ENCODE measurements at regions not wholly inside any gene's neighbourhood (a gene's known extent, or its start where the extent isn't known, plus 50 kb on each side); places are given as distances from the start of the nearest gene placed in this dataset.
"Not testable (repeated sequence)": the region's sequence is repeated elsewhere in the genome, so short reads cannot be mapped to it uniquely, and the experiment has no call there.

GRCh38 chr2:194462883-194463282, 1194.1 kb upstream of the SLC39A10 start:
- not testable (repeated sequence) for H3K9ac ChIP-seq (ENCODE audit: low read length); H3K4ac ChIP-seq (ENCODE audit: low read depth, low read length); H4K8ac ChIP-seq (ENCODE audit: low read depth, low read length); H3K4me2 ChIP-seq (ENCODE audit: low read length); H3K18ac ChIP-seq (ENCODE audit: low read length); H2AFZ ChIP-seq (ENCODE audit: insufficient read depth, low read length, poor library complexity); H3K79me1 ChIP-seq (ENCODE audit: low read length); H2AK5ac ChIP-seq (ENCODE audit: low read length); H3K4me1 ChIP-seq (ENCODE audit: control insufficient read depth in 1 of 2, insufficient read depth in 2 of 2, low read length in 2 of 2); DNase-seq; H4K91ac ChIP-seq (ENCODE audit: low read depth, low read length); H3K27ac ChIP-seq (ENCODE audit: low read depth, low read length); H3K36me3 ChIP-seq (ENCODE audit: control insufficient read depth in 1 of 2, insufficient read depth in 2 of 2, low read length in 2 of 2); H2BK5ac ChIP-seq (ENCODE audit: low read depth, low read length, poor library complexity); H2BK12ac ChIP-seq (ENCODE audit: low read length); H3K4me3 ChIP-seq (ENCODE audit: low read depth, low read length); H2BK120ac ChIP-seq (ENCODE audit: insufficient read depth, low read length, poor library complexity); H3K27me3 ChIP-seq (ENCODE audit: insufficient read depth, low read length); H3K14ac ChIP-seq (ENCODE audit: low read length); H4K12ac ChIP-seq (ENCODE audit: low read depth, low read length); H3K79me2 ChIP-seq (ENCODE audit: control insufficient read depth, insufficient read depth, low read length, poor library complexity); H3K9me3 ChIP-seq (ENCODE audit: insufficient read depth, low read depth, low read length); H3K23ac ChIP-seq (ENCODE audit: low read length)
- no CpG with 5 or more reads among the region's 2 CpGs for WGBS (ENCODE audit: extremely low coverage, insufficient coverage, insufficient read length)

DNA sequence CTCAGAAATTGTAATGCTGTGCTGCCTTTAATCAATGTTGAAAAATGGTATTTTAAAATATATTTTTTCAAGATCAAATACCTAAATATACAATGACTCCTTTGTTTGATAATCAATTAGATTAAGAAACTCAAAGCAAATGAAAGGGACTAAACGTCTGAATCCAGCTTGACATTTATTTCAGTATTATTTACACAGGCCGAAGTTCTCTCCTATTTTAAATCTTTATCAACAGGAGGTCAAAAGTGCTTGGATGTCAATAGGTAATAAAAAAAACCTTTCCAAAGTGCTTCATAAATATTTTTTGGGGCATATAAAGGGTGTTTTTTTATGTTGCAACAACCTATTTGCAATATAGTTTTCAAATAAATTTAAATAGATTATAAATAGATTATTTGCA, 1201.7 kb upstream of the SLC39A10 start:
- Histone ChIP-seq H3K4ac (ENCODE audit: low read depth, low read length) (no peak overlapping the region), H3K9me3 (ENCODE audit: insufficient read depth, low read depth, low read length) (no peaks in the 10 kb centered on the region), H3K36me3 (ENCODE audit: control insufficient read depth in 1 of 2, insufficient read depth in 2 of 2, low read length in 2 of 2) (no peaks in the 10 kb centered on the region), H3K27me3 (ENCODE audit: insufficient read depth, low read length) (no peaks in the 10 kb centered on the region), H3K9ac (ENCODE audit: low read length) (no peak overlapping the region), H3K23ac (ENCODE audit: low read length) (no peak overlapping the region), H2BK5ac (ENCODE audit: low read depth, low read length, poor library complexity) (no peak overlapping the region), H4K91ac (ENCODE audit: low read depth, low read length) (no peak overlapping the region), H4K8ac (ENCODE audit: low read depth, low read length) (no peak overlapping the region), H2BK120ac (ENCODE audit: insufficient read depth, low read length, poor library complexity) (no peak overlapping the region), H3K4me3 (ENCODE audit: low read depth, low read length) (no peak overlapping the region), H3K14ac (ENCODE audit: low read length) (no peak overlapping the region), H4K12ac (ENCODE audit: low read depth, low read length) (no peak overlapping the region), H2BK12ac (ENCODE audit: low read length) (no peak overlapping the region), H3K18ac (ENCODE audit: low read length) (no peak overlapping the region), H2AFZ (ENCODE audit: insufficient read depth, low read length, poor library complexity) (no peak overlapping the region), H3K79me2 (ENCODE audit: control insufficient read depth, insufficient read depth, low read length, poor library complexity) (no peaks in the 10 kb centered on the region), H3K4me1 (ENCODE audit: control insufficient read depth in 1 of 2, insufficient read depth in 2 of 2, low read length in 2 of 2) (no peaks in the 10 kb centered on the region), H2AK5ac (ENCODE audit: low read length) (no peak overlapping the region), H3K79me1 (ENCODE audit: low read length) (no peaks in the 10 kb centered on the region), H3K27ac (ENCODE audit: low read depth, low read length) (no peak overlapping the region), H3K4me2 (ENCODE audit: low read length) (no peak overlapping the region)
- no peak for DNase-seq
- WGBS (ENCODE audit: extremely low coverage, insufficient coverage, insufficient read length) = no CpG with 5 or more reads among the region's 2 CpGs

DNA sequence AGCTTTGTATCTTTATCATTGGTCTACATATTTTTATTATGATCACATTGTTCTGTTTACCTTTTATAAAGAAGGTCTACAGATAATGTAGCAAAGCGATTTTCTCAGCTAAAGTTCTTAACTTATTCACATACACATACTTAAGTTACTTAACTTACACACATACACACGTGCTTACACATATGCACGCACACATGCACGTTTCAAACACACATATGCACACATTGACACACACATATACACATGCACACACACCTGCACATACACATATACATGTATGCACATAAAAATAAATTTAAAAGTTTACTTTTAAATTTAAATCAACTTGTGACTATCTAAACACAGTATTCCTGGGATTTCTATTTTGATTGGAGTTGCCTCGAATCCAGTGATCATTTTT, 1204.5 kb upstream of the SLC39A10 start:
- H3K14ac ChIP-seq (ENCODE audit: low read length) = no peak overlapping the region
- H3K4ac ChIP-seq (ENCODE audit: low read depth, low read length) = no peak overlapping the region
- no peak overlapping the region for H2BK120ac ChIP-seq (ENCODE audit: insufficient read depth, low read length, poor library complexity)
- no peak overlapping the region for H3K27ac ChIP-seq (ENCODE audit: low read depth, low read length)
- H4K91ac ChIP-seq (ENCODE audit: low read depth, low read length) = no peak overlapping the region
- H3K79me1 ChIP-seq (ENCODE audit: low read length) = no peaks in the 10 kb centered on the region
- H3K79me2 ChIP-seq (ENCODE audit: control insufficient read depth, insufficient read depth, low read length, poor library complexity) = no peaks in the 10 kb centered on the region
- no peak overlapping the region for H3K23ac ChIP-seq (ENCODE audit: low read length)
- no peak overlapping the region for H2BK12ac ChIP-seq (ENCODE audit: low read length)
- no peak for DNase-seq
- H3K4me1 ChIP-seq (ENCODE audit: control insufficient read depth in 1 of 2, insufficient read depth in 2 of 2, low read length in 2 of 2) = no peaks in the 10 kb centered on the region
- no peak overlapping the region for H2BK5ac ChIP-seq (ENCODE audit: low read depth, low read length, poor library complexity)
- H3K4me3 ChIP-seq (ENCODE audit: low read depth, low read length) = no peak overlapping the region
- no peaks in the 10 kb centered on the region for H3K9me3 ChIP-seq (ENCODE audit: insufficient read depth, low read depth, low read length)
- H2AK5ac ChIP-seq (ENCODE audit: low read length) = no peak overlapping the region
- WGBS (ENCODE audit: extremely low coverage, insufficient coverage, insufficient read length) = no CpG with 5 or more reads among the region's 5 CpGs
- H4K12ac ChIP-seq (ENCODE audit: low read depth, low read length) = no peak overlapping the region
- no peak overlapping the region for H3K18ac ChIP-seq (ENCODE audit: low read length)
- no peaks in the 10 kb centered on the region for H3K36me3 ChIP-seq (ENCODE audit: control insufficient read depth in 1 of 2, insufficient read depth in 2 of 2, low read length in 2 of 2)
- no peak overlapping the region for H3K9ac ChIP-seq (ENCODE audit: low read length)
- no peak overlapping the region for H2AFZ ChIP-seq (ENCODE audit: insufficient read depth, low read length, poor library complexity)
- H3K4me2 ChIP-seq (ENCODE audit: low read length) = no peak overlapping the region
- no peak overlapping the region for H4K8ac ChIP-seq (ENCODE audit: low read depth, low read length)
- H3K27me3 ChIP-seq (ENCODE audit: insufficient read depth, low read length) = no peaks in the 10 kb centered on the region

DNA sequence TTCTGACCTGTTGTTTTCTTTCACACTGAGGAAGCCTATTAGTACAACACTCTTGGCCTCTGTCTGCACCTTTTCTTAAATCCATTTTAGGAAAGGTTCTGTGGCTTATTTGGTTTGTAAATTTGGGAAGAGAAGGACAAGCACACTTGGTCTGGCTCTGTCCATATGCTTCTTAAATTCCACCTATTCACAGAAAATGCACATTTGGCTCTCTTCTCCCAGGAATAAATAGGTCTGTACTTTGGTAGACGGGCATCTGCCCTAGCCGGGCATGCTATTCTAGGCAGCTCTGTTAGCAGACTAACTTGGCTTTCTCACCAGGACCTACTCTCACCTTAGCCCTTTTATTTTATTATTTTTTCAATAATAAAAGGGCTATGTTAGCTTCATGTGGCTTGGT, 1211.8 kb upstream of the SLC39A10 start:
- Histone ChIP-seq H3K27ac (ENCODE audit: low read depth, low read length) (no peak overlapping the region), H3K4me1 (ENCODE audit: control insufficient read depth in 1 of 2, insufficient read depth in 2 of 2, low read length in 2 of 2) (no peaks in the 10 kb centered on the region), H3K9ac (ENCODE audit: low read length) (no peak overlapping the region), H4K8ac (ENCODE audit: low read depth, low read length) (no peak overlapping the region), H2AK5ac (ENCODE audit: low read length) (no peak overlapping the region), H3K79me2 (ENCODE audit: control insufficient read depth, insufficient read depth, low read length, poor library complexity) (no peaks in the 10 kb centered on the region), H3K79me1 (ENCODE audit: low read length) (no peaks in the 10 kb centered on the region), H3K36me3 (ENCODE audit: control insufficient read depth in 1 of 2, insufficient read depth in 2 of 2, low read length in 2 of 2) (no peaks in the 10 kb centered on the region), H3K9me3 (ENCODE audit: insufficient read depth, low read depth, low read length) (no peaks in the 10 kb centered on the region), H3K27me3 (ENCODE audit: insufficient read depth, low read length) (no peaks in the 10 kb centered on the region), H3K4me2 (ENCODE audit: low read length) (no peak overlapping the region), H3K23ac (ENCODE audit: low read length) (no peak overlapping the region), H2BK120ac (ENCODE audit: insufficient read depth, low read length, poor library complexity) (no peak overlapping the region), H3K4me3 (ENCODE audit: low read depth, low read length) (no peak overlapping the region), H2AFZ (ENCODE audit: insufficient read depth, low read length, poor library complexity) (no peak overlapping the region), H2BK5ac (ENCODE audit: low read depth, low read length, poor library complexity) (no peak overlapping the region), H3K18ac (ENCODE audit: low read length) (no peak overlapping the region), H4K12ac (ENCODE audit: low read depth, low read length) (no peak overlapping the region), H2BK12ac (ENCODE audit: low read length) (no peak overlapping the region), H3K4ac (ENCODE audit: low read depth, low read length) (no peak overlapping the region), H4K91ac (ENCODE audit: low read depth, low read length) (no peak overlapping the region), H3K14ac (ENCODE audit: low read length) (no peak overlapping the region)
- DNase-seq = no peak
- no CpG with 5 or more reads among the region's 2 CpGs for WGBS (ENCODE audit: extremely low coverage, insufficient coverage, insufficient read length)

Measured in trophoblast cell (in vitro differentiated cells and primary cell).